ENCODE measurements at regions not wholly inside any gene's neighbourhood (a gene's known extent, or its start where the extent isn't known, plus 50 kb on each side); places are given as distances from the start of the nearest gene placed in this dataset.

GRCh38 chr5:174325961-174326360 is 280.5 kb downstream of the NSG2 start:
- H3K27me3 ChIP-seq (replicated peaks; ENCODE audit: control insufficient read depth, insufficient read depth, low read length): no peaks in the 10 kb centered on the region
- H3K4me3 ChIP-seq (replicated peaks; ENCODE audit: low read depth, low read length): no peak overlapping the region
- no peak for DNase-seq (ENCODE audit: extremely low read depth, insufficient read length)
- TF ChIP-seq, protein P1, sequence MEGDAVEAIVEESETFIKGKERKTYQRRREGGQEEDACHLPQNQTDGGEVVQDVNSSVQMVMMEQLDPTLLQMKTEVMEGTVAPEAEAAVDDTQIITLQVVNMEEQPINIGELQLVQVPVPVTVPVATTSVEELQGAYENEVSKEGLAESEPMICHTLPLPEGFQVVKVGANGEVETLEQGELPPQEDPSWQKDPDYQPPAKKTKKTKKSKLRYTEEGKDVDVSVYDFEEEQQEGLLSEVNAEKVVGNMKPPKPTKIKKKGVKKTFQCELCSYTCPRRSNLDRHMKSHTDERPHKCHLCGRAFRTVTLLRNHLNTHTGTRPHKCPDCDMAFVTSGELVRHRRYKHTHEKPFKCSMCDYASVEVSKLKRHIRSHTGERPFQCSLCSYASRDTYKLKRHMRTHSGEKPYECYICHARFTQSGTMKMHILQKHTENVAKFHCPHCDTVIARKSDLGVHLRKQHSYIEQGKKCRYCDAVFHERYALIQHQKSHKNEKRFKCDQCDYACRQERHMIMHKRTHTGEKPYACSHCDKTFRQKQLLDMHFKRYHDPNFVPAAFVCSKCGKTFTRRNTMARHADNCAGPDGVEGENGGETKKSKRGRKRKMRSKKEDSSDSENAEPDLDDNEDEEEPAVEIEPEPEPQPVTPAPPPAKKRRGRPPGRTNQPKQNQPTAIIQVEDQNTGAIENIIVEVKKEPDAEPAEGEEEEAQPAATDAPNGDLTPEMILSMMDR (IDR thresholded peaks at IDR 0.05; ENCODE audit: insufficient read depth, low read length, poor library complexity, severe bottlenecking): no peak
- H3K36me3 ChIP-seq (ENCODE audit: control insufficient read depth, insufficient read depth, low read length): no peaks in the 10 kb centered on the region

DNA sequence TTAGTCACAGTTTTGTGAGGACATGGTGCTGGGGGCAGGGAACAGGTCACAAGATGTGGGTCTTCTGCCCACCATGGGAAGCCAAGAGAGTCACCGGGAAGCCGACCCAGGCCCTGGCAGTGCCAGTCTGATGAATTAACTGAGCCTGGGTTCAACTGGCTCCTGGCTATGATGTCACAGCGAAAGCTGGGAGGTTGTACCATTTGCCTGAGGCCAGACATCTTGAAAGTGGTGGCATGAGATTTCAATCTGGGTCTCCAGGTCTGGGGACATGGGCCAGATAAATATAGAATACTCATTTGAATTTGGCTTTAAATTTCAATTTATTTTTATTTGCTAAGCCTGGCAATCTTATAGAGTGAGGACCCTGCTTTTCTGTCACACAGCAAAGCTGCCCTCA is 280.9 kb downstream of the NSG2 start:
- no peak for DNase-seq (ENCODE audit: extremely low read depth, insufficient read length)
- no peaks in the 10 kb centered on the region for H3K27me3 ChIP-seq (replicated peaks; ENCODE audit: control insufficient read depth, insufficient read depth, low read length)
- H3K4me3 ChIP-seq (replicated peaks; ENCODE audit: low read depth, low read length): no peak overlapping the region
- TF ChIP-seq, protein P1 (IDR thresholded peaks at IDR 0.05; ENCODE audit: insufficient read depth, low read length, poor library complexity, severe bottlenecking): no peak
- H3K36me3 ChIP-seq (ENCODE audit: control insufficient read depth, insufficient read depth, low read length): no peaks in the 10 kb centered on the region

DNA sequence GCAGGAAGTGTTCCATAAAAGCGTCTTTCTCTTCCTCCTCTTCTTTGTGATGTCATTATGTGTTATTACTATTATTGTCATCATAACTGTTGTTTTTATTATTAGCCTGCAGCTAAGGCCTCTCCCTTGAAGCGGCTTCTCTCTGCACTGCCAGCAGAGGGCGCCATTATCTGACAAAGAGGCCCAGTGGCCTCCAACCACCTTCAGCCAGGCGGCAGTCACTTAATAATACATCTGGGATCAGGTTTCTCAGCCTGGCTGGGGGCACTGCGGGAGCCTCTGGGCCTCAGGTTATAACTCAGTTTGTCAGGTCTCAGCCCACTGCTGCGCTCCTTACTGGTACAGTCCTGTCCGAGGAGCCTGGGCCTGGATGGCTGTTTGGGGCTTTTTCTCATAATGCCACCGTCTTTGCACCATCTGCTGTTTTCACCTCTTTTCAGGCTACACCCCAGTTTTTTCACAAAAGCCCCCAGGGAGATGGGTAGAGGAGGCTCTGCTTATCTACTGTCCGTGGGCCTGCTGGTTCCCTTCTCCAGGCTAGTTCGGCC is 281.9 kb downstream of the NSG2 start:
- no peaks in the 10 kb centered on the region for H3K36me3 ChIP-seq (ENCODE audit: control insufficient read depth, insufficient read depth, low read length)
- TF ChIP-seq, protein P1 (IDR thresholded peaks at IDR 0.05; ENCODE audit: insufficient read depth, low read length, poor library complexity, severe bottlenecking): peak; percentile 91
- peak; percentile 27 for DNase-seq (ENCODE audit: extremely low read depth, insufficient read length)
- no peak overlapping the region for H3K4me3 ChIP-seq (replicated peaks; ENCODE audit: low read depth, low read length)
- H3K27me3 ChIP-seq (replicated peaks; ENCODE audit: control insufficient read depth, insufficient read depth, low read length): no peaks in the 10 kb centered on the region

DNA sequence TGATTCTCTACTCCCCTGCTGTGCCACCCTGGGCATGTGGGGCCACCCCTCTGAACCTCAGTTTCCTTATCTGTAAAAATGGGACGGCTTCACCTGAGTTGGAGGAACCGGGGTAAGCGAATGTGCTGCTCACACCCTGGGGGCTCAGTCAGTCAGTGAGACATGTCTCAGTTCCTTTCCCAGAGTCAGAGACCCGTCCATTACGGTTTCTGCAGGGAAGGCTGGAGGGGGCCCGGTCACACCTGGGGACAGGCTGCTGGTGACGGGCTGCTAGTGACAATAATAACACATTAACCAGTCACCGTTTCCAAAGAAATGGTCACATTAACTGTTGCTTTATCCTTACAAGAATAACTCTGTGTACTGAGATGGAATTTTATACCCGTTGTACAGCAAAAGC is 282.4 kb downstream of the NSG2 start:
- Histone ChIP-seq H3K4me3 (replicated peaks; ENCODE audit: low read depth, low read length) (no peak overlapping the region), H3K27me3 (replicated peaks; ENCODE audit: control insufficient read depth, insufficient read depth, low read length) (no peaks in the 10 kb centered on the region), H3K36me3 (ENCODE audit: control insufficient read depth, insufficient read depth, low read length) (no peaks in the 10 kb centered on the region)
- DNase-seq (ENCODE audit: extremely low read depth, insufficient read length): no peak
- TF ChIP-seq, protein P1 (IDR thresholded peaks at IDR 0.05; ENCODE audit: insufficient read depth, low read length, poor library complexity, severe bottlenecking): no peak

DNA sequence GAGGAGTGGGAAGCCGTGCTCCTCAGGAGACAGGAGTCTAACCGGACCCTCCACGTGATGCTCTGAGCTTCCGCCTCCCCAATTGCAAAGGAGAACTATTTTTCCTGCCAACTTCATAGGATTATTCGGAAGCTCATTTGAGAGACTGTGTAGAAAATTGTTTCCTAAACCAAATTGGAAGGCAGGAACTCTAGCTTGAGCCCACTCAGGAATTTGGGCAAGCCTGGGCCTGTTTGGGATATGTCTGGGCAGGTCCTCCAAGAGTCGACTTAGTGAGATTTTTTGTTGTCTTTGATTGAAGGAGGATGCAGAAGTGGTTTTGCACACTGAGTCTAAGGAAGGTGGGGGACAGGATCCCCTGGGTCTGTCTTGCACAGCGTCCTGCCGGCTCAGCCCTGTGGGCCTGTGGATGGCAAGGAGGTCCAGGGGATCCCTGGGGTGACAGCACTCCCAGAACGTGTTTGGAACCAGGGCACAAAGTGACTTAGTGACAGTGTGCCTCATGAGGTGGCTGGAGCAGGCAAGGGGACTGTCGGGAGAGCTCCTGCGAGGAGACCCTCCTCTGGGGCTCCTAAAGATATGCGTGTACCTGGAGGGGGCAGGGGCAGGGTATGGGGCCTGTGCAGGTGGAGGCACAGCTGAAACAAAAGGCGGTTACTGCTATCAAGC is 283.3 kb downstream of the NSG2 start:
- Histone ChIP-seq H3K36me3 (ENCODE audit: control insufficient read depth, insufficient read depth, low read length) (no peaks in the 10 kb centered on the region), H3K4me3 (replicated peaks; ENCODE audit: low read depth, low read length) (no peak overlapping the region), H3K27me3 (replicated peaks; ENCODE audit: control insufficient read depth, insufficient read depth, low read length) (no peaks in the 10 kb centered on the region)
- DNase-seq (ENCODE audit: extremely low read depth, insufficient read length): no peak
- TF ChIP-seq, protein P1 (IDR thresholded peaks at IDR 0.05; ENCODE audit: insufficient read depth, low read length, poor library complexity, severe bottlenecking): no peak

Data from GM06990 (cell line).